Uterus (tissue), 2 donors: ENCODE measurements at regions not wholly inside any gene's neighbourhood (a gene's known extent, or its start where the extent isn't known, plus 50 kb on each side); places are given as distances from the start of the nearest gene placed in this dataset.

Source experiments
- CTCF ChIP-seq, 4 experiments: fragments of 200-600 bp in 2 of 4; fragments of 450-650 bp in 2 of 4; sonication (generic) in 2 of 4; IDR thresholded peaks; one replicate each; pipeline ENCODE4 v1.5.1; 2016 to 2019; ENCODE audit warnings: antibody characterized with exemption in 4 of 4, mild to moderate bottlenecking in 2 of 4, moderate library complexity in 1 of 4
- POLR2A ChIP-seq, 2 donors: fragments of 450-650 bp; IDR thresholded peaks; one replicate each; pipeline ENCODE4 v1.6.1; 2016; ENCODE audit warnings: antibody characterized with exemption in 2 of 2, mild to moderate bottlenecking in 1 of 2, moderate library complexity in 1 of 2

GRCh38 chr7:25731846-25732245 lies 420.2 kb upstream of the NFE2L3 start:
- TF ChIP-seq POLR2A (IDR thresholded peaks at IDR 0.05) (no peak), CTCF (IDR thresholded peaks at IDR 0.05) (no peak)
